Hepatocyte (in vitro differentiated cells): ENCODE measurements at regions not wholly inside any gene's neighbourhood (a gene's known extent, or its start where the extent isn't known, plus 50 kb on each side); places are given as distances from the start of the nearest gene placed in this dataset.

Experiments
- DNase-seq: peaks from one replicate; pipeline ENCODE4 v3.0.0-alpha.2; 2016; ENCODE audit warnings: low spot score
- H2AFZ ChIP-seq: fragments of 200-600 bp; sonication (generic); 2 replicates; pipeline ENCODE4 v1.6.0; 2016; ENCODE audit warnings: antibody characterized with exemption, mild to moderate bottlenecking
- H3K27ac ChIP-seq: fragments of 200-600 bp; sonication (generic); 2 replicates; pipeline ENCODE4 v1.5.1; 2016; ENCODE audit warnings: mild to moderate bottlenecking
- H3K27me3 ChIP-seq: fragments of 200-600 bp; sonication (generic); 2 replicates; pipeline ENCODE4 v1.6.1; 2016
- H3K36me3 ChIP-seq: fragments of 200-600 bp; sonication (generic); replicated peaks from 2 replicates; pipeline ENCODE4 v1.5.1; 2016; ENCODE audit warnings: low read depth; ENCODE audit not compliant: insufficient read depth
- H3K4me1 ChIP-seq: fragments of 200-600 bp; sonication (generic); 2 replicates; pipeline ENCODE4 v1.5.1; 2016; ENCODE audit warnings: mild to moderate bottlenecking, moderate library complexity; ENCODE audit not compliant: insufficient read depth
- H3K4me2 ChIP-seq: fragments of 200-600 bp; sonication (generic); 2 replicates; pipeline ENCODE4 v1.6.0; 2016
- H3K4me3 ChIP-seq: fragments of 200-600 bp; sonication (generic); 2 replicates; pipeline ENCODE4 v1.5.1; 2016; ENCODE audit warnings: mild to moderate bottlenecking
- H3K79me2 ChIP-seq: fragments of 200-600 bp; sonication (generic); 2 replicates; pipeline ENCODE4 v1.6.0; 2017; ENCODE audit warnings: mild to moderate bottlenecking
- H3K9me2 ChIP-seq: fragments of 200-600 bp; sonication (generic); replicated peaks from 2 replicates; pipeline ENCODE4 v1.6.0; 2017; ENCODE audit warnings: mild to moderate bottlenecking; ENCODE audit not compliant: insufficient read depth
- H3K9me3 ChIP-seq: fragments of 200-600 bp; sonication (generic); 2 replicates; pipeline ENCODE4 v1.5.1; 2016; ENCODE audit warnings: low read depth, mild to moderate bottlenecking
- H4K20me1 ChIP-seq: fragments of 200-600 bp; sonication (generic); 2 replicates; pipeline ENCODE4 v1.6.0; 2016; ENCODE audit warnings: mild to moderate bottlenecking; ENCODE audit not compliant: insufficient read depth, poor library complexity, severe bottlenecking
- EZH2 ChIP-seq: fragments of 200-600 bp; sonication (generic); IDR thresholded peaks from 2 replicates; pipeline ENCODE4 v1.6.1; 2016; ENCODE audit warnings: antibody characterized with exemption, mild to moderate bottlenecking, borderline replicate concordance
- EZH2phosphoT487 ChIP-seq: fragments of 200-600 bp; sonication (generic); IDR thresholded peaks from one replicate; pipeline ENCODE4 v1.6.1; 2018; ENCODE audit warnings: antibody characterized with exemption, mild to moderate bottlenecking, low read depth, moderate library complexity; ENCODE audit not compliant: unreplicated experiment, severe bottlenecking
- WGBS: methylation state at CpG from one replicate; pipeline ENCODE4 v1.1.6; 2016; ENCODE audit warnings: low lambda C conversion rate; ENCODE audit errors: missing lambda C conversion rate; 5-methylcytosine and 5-hydroxymethylcytosine counted together
- TF ChIP-seq, protein P1 (sequence below): fragments of 200-600 bp; sonication (generic); IDR thresholded peaks from 2 replicates; pipeline ENCODE4 v1.5.1; 2016; ENCODE audit warnings: antibody characterized with exemption, mild to moderate bottlenecking; ENCODE audit not compliant: poor library complexity

DNA sequence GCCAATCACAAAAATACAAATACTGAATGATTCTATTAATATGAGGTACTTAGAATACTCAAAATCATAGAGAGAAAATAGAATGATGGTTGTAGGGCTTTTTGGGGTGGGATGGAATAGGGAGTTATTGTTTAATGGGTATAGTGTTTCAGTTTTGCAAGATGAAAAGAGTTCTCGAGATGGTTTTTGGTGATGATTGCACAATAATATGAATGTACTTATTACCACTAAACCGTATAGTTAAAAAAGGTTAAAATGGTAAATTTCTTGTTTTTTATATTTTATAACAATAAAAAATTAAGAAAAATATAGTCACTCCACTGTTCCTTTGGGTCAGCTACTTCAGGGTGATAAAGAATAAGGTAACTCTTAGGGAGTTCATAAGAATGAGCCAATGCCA lies 560.1 kb downstream of the TDRD15 start:
- Histone ChIP-seq H3K4me1 (no peaks in the 10 kb centered on the region), H4K20me1 (no peaks in the 10 kb centered on the region), H3K27me3 (no peaks in the 10 kb centered on the region), H3K27ac (no peak overlapping the region), H3K9me3 (no peaks in the 10 kb centered on the region), H3K79me2 (no peaks in the 10 kb centered on the region), H3K9me2 (no peaks in the 10 kb centered on the region), H3K36me3 (no peaks in the 10 kb centered on the region), H3K4me3 (no peak overlapping the region), H2AFZ (no peak overlapping the region), H3K4me2 (no peak overlapping the region)
- no peak for TF ChIP-seq EZH2
- TF ChIP-seq, protein P1, sequence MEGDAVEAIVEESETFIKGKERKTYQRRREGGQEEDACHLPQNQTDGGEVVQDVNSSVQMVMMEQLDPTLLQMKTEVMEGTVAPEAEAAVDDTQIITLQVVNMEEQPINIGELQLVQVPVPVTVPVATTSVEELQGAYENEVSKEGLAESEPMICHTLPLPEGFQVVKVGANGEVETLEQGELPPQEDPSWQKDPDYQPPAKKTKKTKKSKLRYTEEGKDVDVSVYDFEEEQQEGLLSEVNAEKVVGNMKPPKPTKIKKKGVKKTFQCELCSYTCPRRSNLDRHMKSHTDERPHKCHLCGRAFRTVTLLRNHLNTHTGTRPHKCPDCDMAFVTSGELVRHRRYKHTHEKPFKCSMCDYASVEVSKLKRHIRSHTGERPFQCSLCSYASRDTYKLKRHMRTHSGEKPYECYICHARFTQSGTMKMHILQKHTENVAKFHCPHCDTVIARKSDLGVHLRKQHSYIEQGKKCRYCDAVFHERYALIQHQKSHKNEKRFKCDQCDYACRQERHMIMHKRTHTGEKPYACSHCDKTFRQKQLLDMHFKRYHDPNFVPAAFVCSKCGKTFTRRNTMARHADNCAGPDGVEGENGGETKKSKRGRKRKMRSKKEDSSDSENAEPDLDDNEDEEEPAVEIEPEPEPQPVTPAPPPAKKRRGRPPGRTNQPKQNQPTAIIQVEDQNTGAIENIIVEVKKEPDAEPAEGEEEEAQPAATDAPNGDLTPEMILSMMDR, result no peak
- no peak for TF ChIP-seq EZH2phosphoT487
- DNase-seq, result no peak
- WGBS, result 91% methylated on average over 2 of the region's 2 CpGs

DNA sequence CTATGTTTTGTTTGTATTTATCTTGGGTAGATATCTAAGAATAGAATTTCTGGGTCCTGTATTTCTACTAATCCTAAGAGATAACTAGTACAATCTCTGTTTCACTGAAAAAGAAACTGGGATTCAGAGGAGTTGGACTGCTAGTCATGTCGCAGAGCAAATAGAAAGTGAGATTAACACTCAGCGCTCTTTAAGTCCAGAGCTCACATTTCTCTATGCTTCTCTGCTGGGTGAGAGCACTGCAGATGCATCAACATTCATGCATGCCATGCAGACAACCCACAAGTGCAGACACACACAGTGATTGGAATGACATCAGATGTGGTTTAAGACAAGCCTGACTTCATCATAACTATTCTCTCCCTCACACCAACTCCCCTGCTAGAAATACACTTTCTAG lies 563.8 kb downstream of the TDRD15 start:
- 57% methylated on average over 2 of the region's 2 CpGs for WGBS

DNA sequence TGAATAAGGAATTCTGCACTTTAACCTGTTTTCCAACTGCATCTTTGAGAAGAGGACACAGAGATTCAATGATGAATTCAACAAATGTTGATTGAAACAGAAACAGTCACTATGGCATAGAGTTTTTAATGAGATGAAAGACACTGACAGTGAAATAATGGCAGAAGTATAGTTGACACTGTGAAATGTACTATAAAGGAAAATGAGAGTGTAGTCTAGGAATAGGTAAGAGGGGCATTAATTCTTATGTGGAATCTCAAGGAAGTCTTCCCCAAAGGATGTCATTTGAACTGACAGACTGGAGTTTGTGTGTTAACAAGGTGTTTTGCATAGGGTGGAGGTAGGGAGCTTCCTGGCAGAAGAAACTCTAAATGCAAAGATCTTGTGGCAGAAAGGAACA lies 566.2 kb downstream of the TDRD15 start:
- Histone ChIP-seq H3K4me1 (no peaks in the 10 kb centered on the region), H3K4me2 (no peak overlapping the region), H3K27me3 (no peaks in the 10 kb centered on the region), H3K9me2 (no peaks in the 10 kb centered on the region), H3K4me3 (no peak overlapping the region), H3K9me3 (no peaks in the 10 kb centered on the region), H3K36me3 (no peaks in the 10 kb centered on the region), H4K20me1 (no peaks in the 10 kb centered on the region), H3K79me2 (no peaks in the 10 kb centered on the region), H3K27ac (no peak overlapping the region), H2AFZ (no peak overlapping the region)
- DNase-seq, result no peak
- no peak for TF ChIP-seq EZH2
- TF ChIP-seq, protein P1, result no peak
- TF ChIP-seq EZH2phosphoT487, result no peak

More for the DNA sequence above, 563.8 kb downstream of the TDRD15 start:
- Histone ChIP-seq H3K4me2 (no peak overlapping the region), H3K79me2 (no peaks in the 10 kb centered on the region), H3K4me1 (no peaks in the 10 kb centered on the region), H2AFZ (no peak overlapping the region), H3K9me2 (no peaks in the 10 kb centered on the region), H3K36me3 (no peaks in the 10 kb centered on the region), H3K9me3 (no peaks in the 10 kb centered on the region), H3K27ac (no peak overlapping the region), H4K20me1 (no peaks in the 10 kb centered on the region), H3K4me3 (no peak overlapping the region), H3K27me3 (no peaks in the 10 kb centered on the region)
- DNase-seq, result no peak
- no peak for TF ChIP-seq EZH2
- TF ChIP-seq EZH2phosphoT487, result no peak
- TF ChIP-seq, protein P1, result no peak

DNA sequence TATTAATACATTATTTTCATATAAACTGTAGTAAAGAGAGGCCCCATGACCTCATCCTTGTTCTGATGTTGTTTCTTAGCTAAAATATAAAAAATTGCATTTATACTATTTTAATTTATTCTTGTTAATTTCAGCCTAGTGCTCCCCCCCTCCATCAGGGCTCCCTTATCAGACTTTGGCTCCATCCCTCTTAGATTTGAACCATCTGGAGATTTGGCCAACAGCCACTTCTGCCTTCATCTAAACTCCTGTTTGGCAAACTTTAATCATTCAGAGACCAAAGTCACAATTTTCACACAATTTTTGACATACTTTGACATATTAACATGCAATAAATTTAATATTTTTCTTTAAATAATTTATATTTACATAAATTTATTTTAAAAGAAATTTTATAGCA lies 569.3 kb downstream of the TDRD15 start:
- TF ChIP-seq, protein P1, result no peak
- TF ChIP-seq EZH2, result no peak
- no peak for TF ChIP-seq EZH2phosphoT487
- Histone ChIP-seq H3K9me3 (no peaks in the 10 kb centered on the region), H3K27me3 (no peaks in the 10 kb centered on the region), H3K36me3 (no peaks in the 10 kb centered on the region), H3K79me2 (no peaks in the 10 kb centered on the region), H3K9me2 (no peaks in the 10 kb centered on the region), H3K27ac (no peak overlapping the region), H4K20me1 (no peaks in the 10 kb centered on the region), H2AFZ (no peak overlapping the region), H3K4me3 (no peak overlapping the region), H3K4me1 (no peaks in the 10 kb centered on the region), H3K4me2 (no peak overlapping the region)
- DNase-seq, result no peak
